ENCODE measurements at regions not wholly inside any gene's neighbourhood (a gene's known extent, or its start where the extent isn't known, plus 50 kb on each side); places are given as distances from the start of the nearest gene placed in this dataset.

DNA sequence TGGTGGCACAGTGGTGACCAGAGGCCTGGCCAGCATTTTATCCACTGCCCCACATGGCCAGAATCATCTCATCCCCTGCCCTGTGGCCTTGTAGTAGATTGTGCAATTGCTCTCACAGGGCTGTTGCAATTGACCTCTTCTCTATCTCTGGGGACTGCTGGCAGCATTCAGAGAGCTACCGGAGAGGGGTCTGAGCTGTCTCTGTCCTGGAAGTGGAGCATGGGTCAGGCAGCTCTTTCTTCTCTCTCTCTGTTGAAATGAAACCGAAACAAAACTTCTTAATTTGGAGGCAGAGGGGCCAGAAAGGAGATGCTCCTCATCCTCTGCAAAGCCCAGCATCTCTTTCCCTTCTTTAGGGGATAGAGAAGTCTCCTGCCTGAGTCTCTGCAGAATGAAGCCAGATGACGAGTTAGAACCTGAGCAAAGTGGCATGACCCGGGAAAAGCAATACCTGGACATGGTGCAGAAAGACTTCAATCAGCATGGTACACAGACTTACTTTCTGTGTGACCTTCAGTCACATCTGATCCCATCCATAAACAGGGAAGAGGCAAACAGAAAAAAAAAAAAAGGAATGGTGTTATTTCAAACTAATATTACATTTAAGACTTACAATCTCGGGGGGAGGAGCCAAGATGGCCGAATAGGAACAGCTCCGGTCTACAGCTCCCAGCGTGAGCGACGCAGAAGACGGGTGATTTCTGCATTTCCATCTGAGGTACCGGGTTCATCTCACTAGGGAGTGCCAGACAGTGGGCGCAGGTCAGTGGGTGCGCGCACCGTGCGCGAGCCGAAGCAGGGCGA lies 144.5 kb upstream of the BCL6 start:
- TF ChIP-seq FOXM1 (IDR thresholded peaks at IDR 0.05; ENCODE audit: low read depth, low read length) (no peak), EP300 (IDR thresholded peaks at IDR 0.05; ENCODE audit: borderline replicate concordance in 1 of 2, control insufficient read depth in 1 of 2, low read depth in 2 of 2, low read length in 2 of 2) (no peak), ZNF24 (IDR thresholded peaks at IDR 0.05) (no peak), GABPA (IDR thresholded peaks at IDR 0.05; ENCODE audit: low read depth) (no peak), STAT3 (IDR thresholded peaks at IDR 0.05; ENCODE audit: low read depth, low read length) (no peak)
- TF ChIP-seq, protein P1, sequence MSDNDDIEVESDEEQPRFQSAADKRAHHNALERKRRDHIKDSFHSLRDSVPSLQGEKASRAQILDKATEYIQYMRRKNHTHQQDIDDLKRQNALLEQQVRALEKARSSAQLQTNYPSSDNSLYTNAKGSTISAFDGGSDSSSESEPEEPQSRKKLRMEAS (IDR thresholded peaks at IDR 0.05; ENCODE audit: low read depth, low read length), result no peak
- TF ChIP-seq, protein P2, sequence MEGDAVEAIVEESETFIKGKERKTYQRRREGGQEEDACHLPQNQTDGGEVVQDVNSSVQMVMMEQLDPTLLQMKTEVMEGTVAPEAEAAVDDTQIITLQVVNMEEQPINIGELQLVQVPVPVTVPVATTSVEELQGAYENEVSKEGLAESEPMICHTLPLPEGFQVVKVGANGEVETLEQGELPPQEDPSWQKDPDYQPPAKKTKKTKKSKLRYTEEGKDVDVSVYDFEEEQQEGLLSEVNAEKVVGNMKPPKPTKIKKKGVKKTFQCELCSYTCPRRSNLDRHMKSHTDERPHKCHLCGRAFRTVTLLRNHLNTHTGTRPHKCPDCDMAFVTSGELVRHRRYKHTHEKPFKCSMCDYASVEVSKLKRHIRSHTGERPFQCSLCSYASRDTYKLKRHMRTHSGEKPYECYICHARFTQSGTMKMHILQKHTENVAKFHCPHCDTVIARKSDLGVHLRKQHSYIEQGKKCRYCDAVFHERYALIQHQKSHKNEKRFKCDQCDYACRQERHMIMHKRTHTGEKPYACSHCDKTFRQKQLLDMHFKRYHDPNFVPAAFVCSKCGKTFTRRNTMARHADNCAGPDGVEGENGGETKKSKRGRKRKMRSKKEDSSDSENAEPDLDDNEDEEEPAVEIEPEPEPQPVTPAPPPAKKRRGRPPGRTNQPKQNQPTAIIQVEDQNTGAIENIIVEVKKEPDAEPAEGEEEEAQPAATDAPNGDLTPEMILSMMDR (IDR thresholded peaks at IDR 0.05 in 2 of 3, conservative IDR thresholded peaks at IDR 0.05 in 1 of 3; ENCODE audit: control insufficient read depth in 2 of 3, extremely low read depth in 1 of 3, insufficient read depth in 1 of 3, low read depth in 3 of 3, low read length in 3 of 3), result no peak
